Smooth muscle cell (in vitro differentiated cells): ENCODE measurements at regions not wholly inside any gene's neighbourhood (a gene's known extent, or its start where the extent isn't known, plus 50 kb on each side); places are given as distances from the start of the nearest gene placed in this dataset.
"Not testable (repeated sequence)": the region's sequence is repeated elsewhere in the genome, so short reads cannot be mapped to it uniquely, and the experiment has no call there.

Experiments used
- DNase-seq: peaks from one replicate; lab custom pipeline; 2025; ENCODE audit not compliant: unreplicated experiment; lab: John Stamatoyannopoulos, UW
- H2AFZ ChIP-seq: fragments of 200-600 bp; sonication (generic); 2 replicates; pipeline ENCODE4 v1.6.0; 2016; ENCODE audit warnings: antibody characterized with exemption, low read depth, mild to moderate bottlenecking
- H3F3A ChIP-seq: fragments of 200-600 bp; sonication (generic); 2 replicates; pipeline ENCODE4 v1.6.0; 2017; ENCODE audit warnings: antibody characterized with exemption, low read depth
- H3K27ac ChIP-seq: fragments of 200-600 bp; sonication (generic); 2 replicates; pipeline ENCODE4 v1.5.1; 2016; ENCODE audit warnings: low read depth, mild to moderate bottlenecking
- H3K27me3 ChIP-seq: fragments of 200-600 bp; sonication (generic); 2 replicates; pipeline ENCODE4 v1.6.1; 2016; ENCODE audit warnings: low read depth, mild to moderate bottlenecking
- H3K36me3 ChIP-seq: fragments of 200-600 bp; sonication (generic); 2 replicates; pipeline ENCODE4 v1.5.1; 2016; ENCODE audit warnings: low read depth
- H3K4me1 ChIP-seq: fragments of 200-600 bp; sonication (generic); 2 replicates; pipeline ENCODE4 v1.5.1; 2016; ENCODE audit warnings: low read depth
- H3K4me2 ChIP-seq: fragments of 200-600 bp; sonication (generic); 2 replicates; pipeline ENCODE4 v1.6.0; 2016; ENCODE audit warnings: mild to moderate bottlenecking
- H3K4me3 ChIP-seq: fragments of 200-600 bp; sonication (generic); 2 replicates; pipeline ENCODE4 v1.5.1; 2016; ENCODE audit warnings: mild to moderate bottlenecking
- H3K79me2 ChIP-seq: fragments of 200-600 bp; sonication (generic); 2 replicates; pipeline ENCODE4 v1.6.0; 2016; ENCODE audit warnings: low read depth, mild to moderate bottlenecking
- H3K9ac ChIP-seq: fragments of 200-600 bp; sonication (generic); 2 replicates; pipeline ENCODE4 v1.6.0; 2016; ENCODE audit warnings: low read depth
- H3K9me3 ChIP-seq: fragments of 200-600 bp; sonication (generic); replicated peaks from 2 replicates; pipeline ENCODE4 v1.5.1; 2016; ENCODE audit warnings: low read depth
- H4K20me1 ChIP-seq: fragments of 200-600 bp; sonication (generic); 2 replicates; pipeline ENCODE4 v1.6.0; 2016; ENCODE audit warnings: low read depth
- WGBS: methylation state at CpG from one replicate; pipeline ENCODE4 v1.1.7; 2016; ENCODE audit warnings: low lambda C conversion rate; 5-methylcytosine and 5-hydroxymethylcytosine counted together
- TF ChIP-seq, protein P1 (sequence below): fragments of 200-600 bp; sonication (generic); IDR thresholded peaks from 2 replicates; pipeline ENCODE4 v1.5.1; 2017; ENCODE audit warnings: borderline replicate concordance, mild to moderate bottlenecking, antibody characterized with exemption; ENCODE audit not compliant: insufficient read depth, poor library complexity, severe bottlenecking

- Histone ChIP-seq H3F3A (no peaks in the 10 kb centered on the region), H3K4me2 (no peak overlapping the region), H2AFZ (no peak overlapping the region), H3K9ac (no peak overlapping the region), H3K79me2 (no peaks in the 10 kb centered on the region), H3K9me3 (no peaks in the 10 kb centered on the region), H3K4me1 (no peaks in the 10 kb centered on the region), H4K20me1 (no peaks in the 10 kb centered on the region), H3K27ac (no peak overlapping the region), H3K36me3 (no peaks in the 10 kb centered on the region), H3K4me3 (no peak overlapping the region), H3K27me3 (no peaks in the 10 kb centered on the region)
- 91% methylated on average over 1 of the region's 1 CpG for WGBS
- no peak for DNase-seq
- TF ChIP-seq, protein P1, sequence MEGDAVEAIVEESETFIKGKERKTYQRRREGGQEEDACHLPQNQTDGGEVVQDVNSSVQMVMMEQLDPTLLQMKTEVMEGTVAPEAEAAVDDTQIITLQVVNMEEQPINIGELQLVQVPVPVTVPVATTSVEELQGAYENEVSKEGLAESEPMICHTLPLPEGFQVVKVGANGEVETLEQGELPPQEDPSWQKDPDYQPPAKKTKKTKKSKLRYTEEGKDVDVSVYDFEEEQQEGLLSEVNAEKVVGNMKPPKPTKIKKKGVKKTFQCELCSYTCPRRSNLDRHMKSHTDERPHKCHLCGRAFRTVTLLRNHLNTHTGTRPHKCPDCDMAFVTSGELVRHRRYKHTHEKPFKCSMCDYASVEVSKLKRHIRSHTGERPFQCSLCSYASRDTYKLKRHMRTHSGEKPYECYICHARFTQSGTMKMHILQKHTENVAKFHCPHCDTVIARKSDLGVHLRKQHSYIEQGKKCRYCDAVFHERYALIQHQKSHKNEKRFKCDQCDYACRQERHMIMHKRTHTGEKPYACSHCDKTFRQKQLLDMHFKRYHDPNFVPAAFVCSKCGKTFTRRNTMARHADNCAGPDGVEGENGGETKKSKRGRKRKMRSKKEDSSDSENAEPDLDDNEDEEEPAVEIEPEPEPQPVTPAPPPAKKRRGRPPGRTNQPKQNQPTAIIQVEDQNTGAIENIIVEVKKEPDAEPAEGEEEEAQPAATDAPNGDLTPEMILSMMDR, result no peak
Observed at GRCh38 chr4:32700838-32701237, 1980.7 kb downstream of the PCDH7 start.

GRCh38 chr4:32706893-32707292 is 1986.7 kb downstream of the PCDH7 start:
- 72% methylated on average over 1 of the region's 1 CpG for WGBS
- Histone ChIP-seq H3K4me2 (no peak overlapping the region), H3K79me2 (no peaks in the 10 kb centered on the region), H4K20me1 (no peaks in the 10 kb centered on the region), H3K27ac (no peak overlapping the region), H3K36me3 (no peaks in the 10 kb centered on the region), H3K9ac (no peak overlapping the region), H3K4me1 (no peaks in the 10 kb centered on the region), H2AFZ (no peak overlapping the region), H3K4me3 (no peak overlapping the region), H3F3A (no peaks in the 10 kb centered on the region), H3K27me3 (no peaks in the 10 kb centered on the region), H3K9me3 (no peaks in the 10 kb centered on the region)
- no peak for DNase-seq
- TF ChIP-seq, protein P1, result no peak

DNA sequence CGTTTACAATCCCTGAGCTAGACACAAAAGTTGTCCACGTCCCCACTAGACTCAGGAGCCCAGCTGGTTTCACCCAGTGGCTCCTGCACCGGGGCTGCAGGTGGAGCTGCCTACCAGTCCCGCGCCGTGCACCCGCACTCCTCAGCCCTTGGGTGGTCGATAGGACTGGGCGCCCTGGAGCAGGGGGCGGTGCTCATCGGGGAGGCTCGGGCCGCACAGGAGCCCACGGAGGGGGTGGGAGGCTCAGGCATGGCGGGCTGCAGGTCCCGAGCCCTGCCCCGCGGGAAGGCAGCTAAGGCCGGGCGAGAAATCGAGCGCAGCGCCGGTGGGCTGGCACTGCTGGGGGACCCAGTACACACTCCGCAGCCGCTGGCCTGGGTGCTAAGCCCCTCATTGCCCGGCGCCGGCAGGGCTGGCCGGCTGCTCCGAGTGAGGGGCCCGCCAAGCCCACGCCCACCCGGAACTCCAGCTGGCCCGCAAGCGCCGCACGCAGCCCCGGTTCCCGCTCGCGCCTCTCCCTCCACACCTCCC is 1996.0 kb downstream of the PCDH7 start:
- H3K4me3 ChIP-seq, H3K9ac ChIP-seq, H3F3A ChIP-seq, H3K36me3 ChIP-seq, H4K20me1 ChIP-seq, DNase-seq, H3K9me3 ChIP-seq, H3K27ac ChIP-seq, H2AFZ ChIP-seq, H3K4me2 ChIP-seq, H3K4me1 ChIP-seq, H3K79me2 ChIP-seq, H3K27me3 ChIP-seq: not testable (repeated sequence)
- WGBS, result 94% methylated on average over 35 of the region's 42 CpGs

GRCh38 chr4:32735856-32736590 is 2015.9 kb downstream of the PCDH7 start:
- Histone ChIP-seq H2AFZ (no peak overlapping the region), H4K20me1 (no peaks in the 10 kb centered on the region), H3K4me1 (no peaks in the 10 kb centered on the region), H3F3A (no peaks in the 10 kb centered on the region), H3K27ac (no peak overlapping the region), H3K9me3 (no peaks in the 10 kb centered on the region), H3K4me2 (no peak overlapping the region), H3K27me3 (no peaks in the 10 kb centered on the region), H3K4me3 (no peak overlapping the region), H3K36me3 (no peaks in the 10 kb centered on the region), H3K79me2 (no peaks in the 10 kb centered on the region), H3K9ac (no peak overlapping the region)
- no peak for DNase-seq
- TF ChIP-seq, protein P1, result no peak
- 84% methylated on average over 5 of the region's 5 CpGs for WGBS
